Natural killer cell treated with Interleukin-12 subunit alpha and Interleukin-12 subunit beta and Interleukin-15 and Interleukin-18, amount 100 ng/mL, for 72 hours (primary cell): ENCODE measurements at regions not wholly inside any gene's neighbourhood (a gene's known extent, or its start where the extent isn't known, plus 50 kb on each side); places are given as distances from the start of the nearest gene placed in this dataset.

Experiments used
- ATAC-seq, 2 donors: fragments of 150-1000 bp; cut with Tn5 transposase in 1 of 2; sonication (Bioruptor Pico), chemical (Tn5 transposase) in 1 of 2; 2 replicates each; pipeline ENCODE4 v1.10.0; 2021
- DNase-seq: peaks from one replicate; pipeline ENCODE4 v3.0.0; 2022; ENCODE audit warnings: low spot score
- H3K27ac Mint-ChIP-seq, 2 donors: 1 replicate in 1 of 2; 2 replicates in 1 of 2; pipeline ENCODE4 v1.8.0; 2022; ENCODE audit warnings: mixed read lengths in 2 of 2, mild to moderate bottlenecking in 1 of 2, moderate library complexity in 1 of 2
- H3K27me3 Mint-ChIP-seq, 2 donors: 1 replicate in 1 of 2; 2 replicates in 1 of 2; pipeline ENCODE4 v1.8.0; 2022; ENCODE audit warnings: mixed read lengths in 2 of 2
- H3K36me3 Mint-ChIP-seq: one replicate; pipeline ENCODE4 v1.8.0; 2022; ENCODE audit warnings: mixed read lengths
- H3K4me1 Mint-ChIP-seq, 2 donors: 1 replicate in 1 of 2; 2 replicates in 1 of 2; pipeline ENCODE4 v1.8.0; 2022; ENCODE audit warnings: low read depth in 2 of 2, mixed read lengths in 2 of 2, mild to moderate bottlenecking in 1 of 2
- H3K4me3 Mint-ChIP-seq: one replicate; pipeline ENCODE4 v1.8.0; 2022; ENCODE audit warnings: mixed read lengths
- H3K9me3 Mint-ChIP-seq: 2 replicates; pipeline ENCODE4 v1.8.0; 2022; ENCODE audit warnings: mixed read lengths

- no peaks in the 10 kb centered on the region for H3K36me3 Mint-ChIP-seq
- peaks cover 16% of the 10 kb centered on the region for H3K9me3 Mint-ChIP-seq
- no peak overlapping the region for H3K27ac Mint-ChIP-seq
- DNase-seq: no peak
- H3K4me3 Mint-ChIP-seq: no peak overlapping the region
- H3K27me3 Mint-ChIP-seq: no peaks in the 10 kb centered on the region
- no peak for ATAC-seq
- H3K4me1 Mint-ChIP-seq: no peaks in the 10 kb centered on the region
Measured at GRCh38 chr1:60245324-60245723, 171.8 kb upstream of the C1orf87 start.

GRCh38 chr1:60244906-60245305, 171.3 kb upstream of the C1orf87 start:
- H3K27ac Mint-ChIP-seq: no peak overlapping the region
- H3K4me3 Mint-ChIP-seq: no peak overlapping the region
- ATAC-seq (no peak), DNase-seq (no peak)
- H3K27me3 Mint-ChIP-seq: no peaks in the 10 kb centered on the region
- H3K36me3 Mint-ChIP-seq: no peaks in the 10 kb centered on the region
- peaks cover 16% of the 10 kb centered on the region for H3K9me3 Mint-ChIP-seq
- H3K4me1 Mint-ChIP-seq: no peaks in the 10 kb centered on the region

- ATAC-seq (no peak), DNase-seq (no peak)
- no peaks in the 10 kb centered on the region for H3K4me1 Mint-ChIP-seq
- H3K4me3 Mint-ChIP-seq: no peak overlapping the region
- no peaks in the 10 kb centered on the region for H3K36me3 Mint-ChIP-seq
- H3K9me3 Mint-ChIP-seq: peaks cover 4% of the 10 kb centered on the region
- H3K27me3 Mint-ChIP-seq: no peaks in the 10 kb centered on the region
- H3K27ac Mint-ChIP-seq: no peak overlapping the region
Measured at GRCh38 chr1:60235275-60235674, 161.7 kb upstream of the C1orf87 start.

- Mint-ChIP-seq H3K36me3 (no peaks in the 10 kb centered on the region), H3K27ac (no peak overlapping the region), H3K27me3 (no peaks in the 10 kb centered on the region), H3K9me3 (peaks cover 4% of the 10 kb centered on the region), H3K4me3 (no peak overlapping the region), H3K4me1 (no peaks in the 10 kb centered on the region)
- no peak for ATAC-seq
- DNase-seq: no peak
Measured at GRCh38 chr1:60234776-60235175, 161.2 kb upstream of the C1orf87 start.

- Mint-ChIP-seq H3K27ac (no peak overlapping the region), H3K4me1 (no peaks in the 10 kb centered on the region), H3K9me3 (peaks cover 13% of the 10 kb centered on the region), H3K27me3 (no peaks in the 10 kb centered on the region), H3K36me3 (no peaks in the 10 kb centered on the region), H3K4me3 (no peak overlapping the region)
- no peak for ATAC-seq
- no peak for DNase-seq
Measured at GRCh38 chr1:60229821-60230220, 156.3 kb upstream of the C1orf87 start.

- DNase-seq (no peak), ATAC-seq (no peak)
- Mint-ChIP-seq H3K27ac (no peak overlapping the region), H3K4me1 (no peaks in the 10 kb centered on the region), H3K4me3 (no peak overlapping the region), H3K27me3 (no peaks in the 10 kb centered on the region), H3K9me3 (peaks cover 13% of the 10 kb centered on the region), H3K36me3 (no peaks in the 10 kb centered on the region)
Measured at GRCh38 chr1:60228041-60228491, 154.5 kb upstream of the C1orf87 start.

GRCh38 chr1:60227601-60228000, 154.0 kb upstream of the C1orf87 start:
- Mint-ChIP-seq H3K27ac (no peak overlapping the region), H3K4me1 (no peaks in the 10 kb centered on the region), H3K9me3 (peaks cover 13% of the 10 kb centered on the region), H3K4me3 (no peak overlapping the region), H3K36me3 (no peaks in the 10 kb centered on the region), H3K27me3 (no peaks in the 10 kb centered on the region)
- DNase-seq (no peak), ATAC-seq (no peak)

GRCh38 chr1:60225486-60225885, 151.9 kb upstream of the C1orf87 start:
- no peak overlapping the region for H3K4me3 Mint-ChIP-seq
- peaks cover 8% of the 10 kb centered on the region for H3K9me3 Mint-ChIP-seq
- H3K4me1 Mint-ChIP-seq: no peaks in the 10 kb centered on the region
- no peaks in the 10 kb centered on the region for H3K27me3 Mint-ChIP-seq
- no peaks in the 10 kb centered on the region for H3K36me3 Mint-ChIP-seq
- ATAC-seq: no peak
- no peak for DNase-seq
- no peak overlapping the region for H3K27ac Mint-ChIP-seq

- no peaks in the 10 kb centered on the region for H3K4me1 Mint-ChIP-seq
- H3K9me3 Mint-ChIP-seq: peaks cover 8% of the 10 kb centered on the region
- ATAC-seq (no peak), DNase-seq (no peak)
- no peaks in the 10 kb centered on the region for H3K36me3 Mint-ChIP-seq
- H3K27me3 Mint-ChIP-seq: no peaks in the 10 kb centered on the region
- H3K27ac Mint-ChIP-seq: no peak overlapping the region
- H3K4me3 Mint-ChIP-seq: no peak overlapping the region
Measured at GRCh38 chr1:60224523-60224922, 151.0 kb upstream of the C1orf87 start.

GRCh38 chr1:60223158-60223557, 149.6 kb upstream of the C1orf87 start:
- Mint-ChIP-seq H3K27ac (no peak overlapping the region), H3K36me3 (no peaks in the 10 kb centered on the region), H3K9me3 (peaks cover 8% of the 10 kb centered on the region), H3K4me1 (no peaks in the 10 kb centered on the region), H3K4me3 (no peak overlapping the region), H3K27me3 (no peaks in the 10 kb centered on the region)
- no peak for DNase-seq
- no peak for ATAC-seq

- Mint-ChIP-seq H3K27me3 (no peaks in the 10 kb centered on the region), H3K36me3 (no peaks in the 10 kb centered on the region), H3K27ac (no peak overlapping the region), H3K4me3 (no peak overlapping the region), H3K9me3 (peaks cover 8% of the 10 kb centered on the region), H3K4me1 (no peaks in the 10 kb centered on the region)
- no peak for DNase-seq
- no peak for ATAC-seq
Measured at GRCh38 chr1:60222360-60223115, 149.0 kb upstream of the C1orf87 start.

GRCh38 chr1:60213253-60213652, 139.7 kb upstream of the C1orf87 start:
- H3K4me1 Mint-ChIP-seq: no peaks in the 10 kb centered on the region
- no peaks in the 10 kb centered on the region for H3K27me3 Mint-ChIP-seq
- DNase-seq: no peak
- H3K36me3 Mint-ChIP-seq: peaks cover 4% of the 10 kb centered on the region
- peaks cover 4% of the 10 kb centered on the region for H3K9me3 Mint-ChIP-seq
- ATAC-seq: no peak
- H3K4me3 Mint-ChIP-seq: no peak overlapping the region
- no peak overlapping the region for H3K27ac Mint-ChIP-seq

GRCh38 chr1:60196026-60196425, 122.5 kb upstream of the C1orf87 start:
- Mint-ChIP-seq H3K36me3 (no peaks in the 10 kb centered on the region), H3K4me3 (no peak overlapping the region), H3K4me1 (no peaks in the 10 kb centered on the region), H3K9me3 (peaks cover 3% of the 10 kb centered on the region), H3K27me3 (no peaks in the 10 kb centered on the region), H3K27ac (no peak overlapping the region)
- DNase-seq: no peak
- no peak for ATAC-seq

- H3K36me3 Mint-ChIP-seq: peaks cover 4% of the 10 kb centered on the region
- DNase-seq (no peak), ATAC-seq (no peak)
- peaks cover 4% of the 10 kb centered on the region for H3K9me3 Mint-ChIP-seq
- H3K4me1 Mint-ChIP-seq: no peaks in the 10 kb centered on the region
- H3K27me3 Mint-ChIP-seq: no peaks in the 10 kb centered on the region
- H3K27ac Mint-ChIP-seq: no peak overlapping the region
- no peak overlapping the region for H3K4me3 Mint-ChIP-seq
Measured at GRCh38 chr1:60185684-60186083, 112.1 kb upstream of the C1orf87 start.

GRCh38 chr1:60184521-60184920, 111.0 kb upstream of the C1orf87 start:
- Mint-ChIP-seq H3K4me1 (no peaks in the 10 kb centered on the region), H3K27ac (no peak overlapping the region), H3K4me3 (no peak overlapping the region), H3K9me3 (peaks cover 4% of the 10 kb centered on the region), H3K27me3 (no peaks in the 10 kb centered on the region), H3K36me3 (peaks cover 4% of the 10 kb centered on the region)
- DNase-seq (no peak), ATAC-seq (no peak)
